ENCODE measurements at regions not wholly inside any gene's neighbourhood (a gene's known extent, or its start where the extent isn't known, plus 50 kb on each side); places are given as distances from the start of the nearest gene placed in this dataset.

GRCh38 chr7:35342786-35343185, 88.9 kb upstream of the TBX20 start:
- no peak overlapping the region for H3K4me3 ChIP-seq (ENCODE audit: low read depth, low read length)
- no peak for DNase-seq (ENCODE audit: low read depth)
- TF ChIP-seq, protein P1, sequence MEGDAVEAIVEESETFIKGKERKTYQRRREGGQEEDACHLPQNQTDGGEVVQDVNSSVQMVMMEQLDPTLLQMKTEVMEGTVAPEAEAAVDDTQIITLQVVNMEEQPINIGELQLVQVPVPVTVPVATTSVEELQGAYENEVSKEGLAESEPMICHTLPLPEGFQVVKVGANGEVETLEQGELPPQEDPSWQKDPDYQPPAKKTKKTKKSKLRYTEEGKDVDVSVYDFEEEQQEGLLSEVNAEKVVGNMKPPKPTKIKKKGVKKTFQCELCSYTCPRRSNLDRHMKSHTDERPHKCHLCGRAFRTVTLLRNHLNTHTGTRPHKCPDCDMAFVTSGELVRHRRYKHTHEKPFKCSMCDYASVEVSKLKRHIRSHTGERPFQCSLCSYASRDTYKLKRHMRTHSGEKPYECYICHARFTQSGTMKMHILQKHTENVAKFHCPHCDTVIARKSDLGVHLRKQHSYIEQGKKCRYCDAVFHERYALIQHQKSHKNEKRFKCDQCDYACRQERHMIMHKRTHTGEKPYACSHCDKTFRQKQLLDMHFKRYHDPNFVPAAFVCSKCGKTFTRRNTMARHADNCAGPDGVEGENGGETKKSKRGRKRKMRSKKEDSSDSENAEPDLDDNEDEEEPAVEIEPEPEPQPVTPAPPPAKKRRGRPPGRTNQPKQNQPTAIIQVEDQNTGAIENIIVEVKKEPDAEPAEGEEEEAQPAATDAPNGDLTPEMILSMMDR (IDR thresholded peaks at IDR 0.05; ENCODE audit: insufficient read depth, low read depth, low read length, missing control alignments), result no peak

- no peak for DNase-seq (ENCODE audit: low read depth)
- H3K4me3 ChIP-seq (ENCODE audit: low read depth, low read length), result no peak overlapping the region
- TF ChIP-seq, protein P1 (IDR thresholded peaks at IDR 0.05; ENCODE audit: insufficient read depth, low read depth, low read length, missing control alignments), result no peak
These were observed 85.9 kb upstream of the TBX20 start for GRCh38 chr7:35339811-35340210.

DNA sequence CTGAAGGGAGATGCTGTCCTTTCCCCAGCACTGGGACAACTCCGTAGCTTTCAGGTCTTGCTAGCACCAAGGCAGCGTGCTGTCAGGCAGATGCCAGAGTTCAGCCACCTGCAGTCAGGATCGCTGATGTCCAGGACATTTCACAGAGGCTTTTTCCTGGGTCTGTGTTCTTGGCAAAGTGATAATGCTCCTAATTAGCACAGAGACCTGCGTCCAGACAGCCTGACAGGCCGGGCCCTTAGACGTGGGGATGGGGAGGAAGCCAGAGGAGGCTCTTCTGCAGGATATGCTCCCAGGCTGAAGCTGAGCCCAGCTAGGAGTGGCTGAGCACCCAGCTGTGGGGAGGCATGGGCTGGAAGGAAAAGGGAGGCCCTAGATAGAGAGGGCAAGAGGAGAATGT, 82.5 kb upstream of the TBX20 start:
- no peak for DNase-seq (ENCODE audit: low read depth)

DNA sequence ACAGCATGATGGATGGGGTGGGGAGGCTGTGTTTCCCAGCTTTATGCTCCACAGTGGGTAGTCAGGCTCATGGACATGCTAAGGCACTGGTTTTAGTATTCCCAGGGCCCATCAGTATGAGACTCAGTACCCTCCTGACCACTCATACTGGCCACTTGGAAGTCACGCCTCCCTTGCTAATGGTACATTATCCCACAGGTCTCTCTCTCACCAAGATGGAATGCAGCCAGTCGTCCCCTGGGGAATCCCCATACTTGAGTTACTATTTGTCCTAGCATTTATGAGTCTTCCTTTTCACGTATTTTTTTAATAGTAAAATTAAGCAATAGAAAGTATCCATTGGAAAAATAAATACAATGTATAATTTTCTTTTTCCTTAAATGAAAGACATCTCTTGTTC, 80.6 kb upstream of the TBX20 start:
- no peak overlapping the region for H3K4me3 ChIP-seq (ENCODE audit: low read depth, low read length)
- TF ChIP-seq, protein P1 (IDR thresholded peaks at IDR 0.05; ENCODE audit: insufficient read depth, low read depth, low read length, missing control alignments), result no peak
- DNase-seq (ENCODE audit: low read depth), result no peak

More for the DNA sequence above, 82.5 kb upstream of the TBX20 start:
- TF ChIP-seq, protein P1 (IDR thresholded peaks at IDR 0.05; ENCODE audit: insufficient read depth, low read depth, low read length, missing control alignments), result no peak
- H3K4me3 ChIP-seq (ENCODE audit: low read depth, low read length), result no peak overlapping the region

DNA sequence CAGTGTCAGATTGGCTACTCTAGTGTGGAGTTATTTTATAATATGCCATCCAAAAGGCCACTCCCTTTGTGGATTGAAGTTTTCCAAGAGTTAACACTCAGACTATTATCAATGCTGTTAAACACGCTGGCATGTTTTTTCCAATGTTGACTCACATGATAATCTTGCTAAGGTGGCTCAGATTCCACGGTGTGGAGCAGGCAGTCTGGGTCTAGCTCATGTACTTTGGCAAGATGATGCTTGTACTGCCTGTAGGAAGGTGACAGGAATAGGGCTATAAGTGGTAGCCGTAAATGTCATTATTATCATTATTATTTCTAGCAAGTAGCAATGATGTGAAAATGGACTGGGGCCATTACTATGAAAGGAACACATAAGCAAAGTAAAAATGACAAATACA, 79.4 kb upstream of the TBX20 start:
- TF ChIP-seq, protein P1 (IDR thresholded peaks at IDR 0.05; ENCODE audit: insufficient read depth, low read depth, low read length, missing control alignments), result no peak
- no peak overlapping the region for H3K4me3 ChIP-seq (ENCODE audit: low read depth, low read length)
- no peak for DNase-seq (ENCODE audit: low read depth)

- H3K4me3 ChIP-seq (ENCODE audit: low read depth, low read length), result no peak overlapping the region
- TF ChIP-seq, protein P1 (IDR thresholded peaks at IDR 0.05; ENCODE audit: insufficient read depth, low read depth, low read length, missing control alignments), result no peak
- DNase-seq (ENCODE audit: low read depth), result no peak
These were observed 78.1 kb upstream of the TBX20 start for GRCh38 chr7:35331730-35332678.
